ENCODE measurements at regions not wholly inside any gene's neighbourhood (a gene's known extent, or its start where the extent isn't known, plus 50 kb on each side); places are given as distances from the start of the nearest gene placed in this dataset.

- Mint-ChIP-seq H3K4me3 (no peak overlapping the region), H3K4me1 (ENCODE audit: low read depth) (no peaks in the 10 kb centered on the region), H3K27me3 (ENCODE audit: low read depth) (no peaks in the 10 kb centered on the region), H3K9me3 (peaks cover 9% of the 10 kb centered on the region), H3K36me3 (ENCODE audit: low read depth) (no peaks in the 10 kb centered on the region), H3K27ac (no peak overlapping the region)
- no peak for DNase-seq (ENCODE audit: low spot score)
These were observed 204.2 kb upstream of the ISX start for GRCh38 chr22:34861787-34862186.

GRCh38 chr22:34866081-34866480, 199.9 kb upstream of the ISX start:
- Mint-ChIP-seq H3K36me3 (ENCODE audit: low read depth) (no peaks in the 10 kb centered on the region), H3K27ac (no peak overlapping the region), H3K4me3 (no peak overlapping the region), H3K27me3 (ENCODE audit: low read depth) (no peaks in the 10 kb centered on the region), H3K4me1 (ENCODE audit: low read depth) (peaks cover 4% of the 10 kb centered on the region), H3K9me3 (no peaks in the 10 kb centered on the region)
- DNase-seq (ENCODE audit: low spot score): no peak

- Mint-ChIP-seq H3K4me3 (no peak overlapping the region), H3K36me3 (ENCODE audit: low read depth) (no peaks in the 10 kb centered on the region), H3K27ac (no peak overlapping the region), H3K9me3 (no peaks in the 10 kb centered on the region), H3K27me3 (ENCODE audit: low read depth) (no peaks in the 10 kb centered on the region), H3K4me1 (ENCODE audit: low read depth) (peaks cover 4% of the 10 kb centered on the region)
- no peak for DNase-seq (ENCODE audit: low spot score)
These were observed 199.3 kb upstream of the ISX start for GRCh38 chr22:34866495-34867131.

GRCh38 chr22:34877506-34877905, 188.5 kb upstream of the ISX start:
- H3K9me3 Mint-ChIP-seq: no peaks in the 10 kb centered on the region
- no peak overlapping the region for H3K4me3 Mint-ChIP-seq
- H3K27ac Mint-ChIP-seq: no peak overlapping the region
- no peaks in the 10 kb centered on the region for H3K4me1 Mint-ChIP-seq (ENCODE audit: low read depth)
- H3K27me3 Mint-ChIP-seq (ENCODE audit: low read depth): no peaks in the 10 kb centered on the region
- no peak for DNase-seq (ENCODE audit: low spot score)
- H3K36me3 Mint-ChIP-seq (ENCODE audit: low read depth): no peaks in the 10 kb centered on the region

- Mint-ChIP-seq H3K36me3 (ENCODE audit: low read depth) (no peaks in the 10 kb centered on the region), H3K27ac (no peak overlapping the region), H3K27me3 (ENCODE audit: low read depth) (no peaks in the 10 kb centered on the region), H3K4me3 (no peak overlapping the region), H3K9me3 (no peaks in the 10 kb centered on the region), H3K4me1 (ENCODE audit: low read depth) (no peaks in the 10 kb centered on the region)
- no peak for DNase-seq (ENCODE audit: low spot score)
These were observed 187.8 kb upstream of the ISX start for GRCh38 chr22:34878171-34878570.

GRCh38 chr22:34879001-34879400, 187.0 kb upstream of the ISX start:
- Mint-ChIP-seq H3K36me3 (ENCODE audit: low read depth) (no peaks in the 10 kb centered on the region), H3K9me3 (peaks cover 5% of the 10 kb centered on the region), H3K27ac (no peak overlapping the region), H3K4me1 (ENCODE audit: low read depth) (no peaks in the 10 kb centered on the region), H3K4me3 (no peak overlapping the region), H3K27me3 (ENCODE audit: low read depth) (no peaks in the 10 kb centered on the region)
- no peak for DNase-seq (ENCODE audit: low spot score)

- Mint-ChIP-seq H3K36me3 (ENCODE audit: low read depth) (no peaks in the 10 kb centered on the region), H3K27me3 (ENCODE audit: low read depth) (no peaks in the 10 kb centered on the region), H3K9me3 (peaks cover 5% of the 10 kb centered on the region), H3K4me1 (ENCODE audit: low read depth) (no peaks in the 10 kb centered on the region), H3K4me3 (no peak overlapping the region), H3K27ac (no peak overlapping the region)
- no peak for DNase-seq (ENCODE audit: low spot score)
These were observed 185.3 kb upstream of the ISX start for GRCh38 chr22:34880662-34881061.

GRCh38 chr22:34881453-34881852, 184.5 kb upstream of the ISX start:
- no peaks in the 10 kb centered on the region for H3K36me3 Mint-ChIP-seq (ENCODE audit: low read depth)
- no peak overlapping the region for H3K27ac Mint-ChIP-seq
- DNase-seq (ENCODE audit: low spot score): no peak
- no peaks in the 10 kb centered on the region for H3K27me3 Mint-ChIP-seq (ENCODE audit: low read depth)
- H3K4me3 Mint-ChIP-seq: no peak overlapping the region
- no peaks in the 10 kb centered on the region for H3K4me1 Mint-ChIP-seq (ENCODE audit: low read depth)
- peaks cover 5% of the 10 kb centered on the region for H3K9me3 Mint-ChIP-seq

- no peaks in the 10 kb centered on the region for H3K36me3 Mint-ChIP-seq (ENCODE audit: low read depth)
- H3K27ac Mint-ChIP-seq: no peak overlapping the region
- H3K4me3 Mint-ChIP-seq: no peak overlapping the region
- no peaks in the 10 kb centered on the region for H3K27me3 Mint-ChIP-seq (ENCODE audit: low read depth)
- peaks cover 19% of the 10 kb centered on the region for H3K9me3 Mint-ChIP-seq
- DNase-seq (ENCODE audit: low spot score): no peak
- no peaks in the 10 kb centered on the region for H3K4me1 Mint-ChIP-seq (ENCODE audit: low read depth)
These were observed 180.1 kb upstream of the ISX start for GRCh38 chr22:34885852-34886251.

GRCh38 chr22:34886391-34886790, 179.6 kb upstream of the ISX start:
- H3K4me3 Mint-ChIP-seq: no peak overlapping the region
- no peaks in the 10 kb centered on the region for H3K4me1 Mint-ChIP-seq (ENCODE audit: low read depth)
- no peak overlapping the region for H3K27ac Mint-ChIP-seq
- H3K9me3 Mint-ChIP-seq: peaks cover 25% of the 10 kb centered on the region
- no peak for DNase-seq (ENCODE audit: low spot score)
- no peaks in the 10 kb centered on the region for H3K36me3 Mint-ChIP-seq (ENCODE audit: low read depth)
- no peaks in the 10 kb centered on the region for H3K27me3 Mint-ChIP-seq (ENCODE audit: low read depth)

- no peaks in the 10 kb centered on the region for H3K27me3 Mint-ChIP-seq (ENCODE audit: low read depth)
- DNase-seq (ENCODE audit: low spot score): no peak
- no peaks in the 10 kb centered on the region for H3K4me1 Mint-ChIP-seq (ENCODE audit: low read depth)
- H3K9me3 Mint-ChIP-seq: peaks cover 25% of the 10 kb centered on the region
- no peaks in the 10 kb centered on the region for H3K36me3 Mint-ChIP-seq (ENCODE audit: low read depth)
- H3K27ac Mint-ChIP-seq: no peak overlapping the region
- no peak overlapping the region for H3K4me3 Mint-ChIP-seq
These were observed 179.1 kb upstream of the ISX start for GRCh38 chr22:34886812-34887211.

GRCh38 chr22:34897126-34897525, 168.8 kb upstream of the ISX start:
- Mint-ChIP-seq H3K36me3 (ENCODE audit: low read depth) (no peaks in the 10 kb centered on the region), H3K4me3 (no peak overlapping the region), H3K4me1 (ENCODE audit: low read depth) (no peaks in the 10 kb centered on the region), H3K27ac (no peak overlapping the region), H3K27me3 (ENCODE audit: low read depth) (no peaks in the 10 kb centered on the region), H3K9me3 (no peaks in the 10 kb centered on the region)
- no peak for DNase-seq (ENCODE audit: low spot score)

GRCh38 chr22:34902335-34902734, 163.6 kb upstream of the ISX start:
- no peaks in the 10 kb centered on the region for H3K27me3 Mint-ChIP-seq (ENCODE audit: low read depth)
- no peak overlapping the region for H3K4me3 Mint-ChIP-seq

GRCh38 chr22:34903416-34903815, 162.5 kb upstream of the ISX start:
- H3K27ac Mint-ChIP-seq: no peak overlapping the region
- H3K9me3 Mint-ChIP-seq: no peaks in the 10 kb centered on the region
- H3K4me1 Mint-ChIP-seq (ENCODE audit: low read depth): no peaks in the 10 kb centered on the region
- H3K36me3 Mint-ChIP-seq (ENCODE audit: low read depth): no peaks in the 10 kb centered on the region
- no peak for DNase-seq (ENCODE audit: low spot score)
- H3K4me3 Mint-ChIP-seq: no peak overlapping the region
- H3K27me3 Mint-ChIP-seq (ENCODE audit: low read depth): no peaks in the 10 kb centered on the region

More at GRCh38 chr22:34902335-34902734, 163.6 kb upstream of the ISX start:
- no peak for DNase-seq (ENCODE audit: low spot score)
- no peaks in the 10 kb centered on the region for H3K4me1 Mint-ChIP-seq (ENCODE audit: low read depth)
- H3K27ac Mint-ChIP-seq: no peak overlapping the region
- no peaks in the 10 kb centered on the region for H3K9me3 Mint-ChIP-seq
- no peaks in the 10 kb centered on the region for H3K36me3 Mint-ChIP-seq (ENCODE audit: low read depth)

GRCh38 chr22:34904486-34904885, 161.5 kb upstream of the ISX start:
- Mint-ChIP-seq H3K9me3 (no peaks in the 10 kb centered on the region), H3K36me3 (ENCODE audit: low read depth) (no peaks in the 10 kb centered on the region), H3K27ac (no peak overlapping the region), H3K4me3 (no peak overlapping the region), H3K4me1 (ENCODE audit: low read depth) (no peaks in the 10 kb centered on the region), H3K27me3 (ENCODE audit: low read depth) (no peaks in the 10 kb centered on the region)
- no peak for DNase-seq (ENCODE audit: low spot score)

Data from T-helper 2 cell treated with Interferon-gamma antibody and Interleukin-4, amounts not matched to agents 5 μg/mL and 100 μg/mL, for 36 hours (primary cell).